ENCODE measurements at regions not wholly inside any gene's neighbourhood (a gene's known extent, or its start where the extent isn't known, plus 50 kb on each side); places are given as distances from the start of the nearest gene placed in this dataset.

GRCh38 chr9:7234144-7234543 is 476.4 kb downstream of the KDM4C start:
- intact Hi-C loops (cut with DNase I) = no loop called here
- 38% methylated on average over 5 of the region's 5 CpGs for WGBS (ENCODE audit: insufficient coverage, low coverage, low lambda C conversion rate, missing lambda C conversion rate)

GRCh38 chr9:7229571-7229970 is 471.8 kb downstream of the KDM4C start:
- no peak for DNase-seq
- Histone ChIP-seq H3K27ac (no peak overlapping the region), H3K36me3 (no peaks in the 10 kb centered on the region), H3K9me3 (no peaks in the 10 kb centered on the region), H3K27me3 (no peaks in the 10 kb centered on the region), H3K4me1 (no peaks in the 10 kb centered on the region), H3K4me3 (no peak overlapping the region)
- intact Hi-C loops (cut with DNase I) = no loop called here
- no peak for ATAC-seq
- TF ChIP-seq CTCF (IDR thresholded peaks at IDR 0.05) = no peak
- TF ChIP-seq POLR2A (IDR thresholded peaks at IDR 0.05) = no peak
- WGBS (ENCODE audit: insufficient coverage, low coverage, low lambda C conversion rate, missing lambda C conversion rate) = 75% methylated on average over 2 of the region's 2 CpGs

More at GRCh38 chr9:7234144-7234543, 476.4 kb downstream of the KDM4C start:
- Histone ChIP-seq H3K27ac (no peak overlapping the region), H3K27me3 (no peaks in the 10 kb centered on the region), H3K9me3 (no peaks in the 10 kb centered on the region), H3K36me3 (no peaks in the 10 kb centered on the region), H3K4me3 (no peak overlapping the region), H3K4me1 (no peaks in the 10 kb centered on the region)
- no peak for TF ChIP-seq POLR2A (IDR thresholded peaks at IDR 0.05)
- TF ChIP-seq CTCF (IDR thresholded peaks at IDR 0.05) = peak; percentile 19 to 49 (median 32)
- ATAC-seq (peak in 3 of 4 donors; percentile 47 to 67 (median 48)), DNase-seq (no peak)

GRCh38 chr9:7228726-7229125 is 471.0 kb downstream of the KDM4C start:
- Histone ChIP-seq H3K4me3 (no peak overlapping the region), H3K36me3 (no peaks in the 10 kb centered on the region), H3K4me1 (no peaks in the 10 kb centered on the region), H3K27ac (no peak overlapping the region), H3K27me3 (no peaks in the 10 kb centered on the region), H3K9me3 (no peaks in the 10 kb centered on the region)
- intact Hi-C loops (cut with DNase I) = no loop called here
- TF ChIP-seq CTCF (IDR thresholded peaks at IDR 0.05) = no peak
- ATAC-seq (no peak), DNase-seq (no peak)
- 79% methylated on average over 3 of the region's 4 CpGs for WGBS (ENCODE audit: insufficient coverage, low coverage, low lambda C conversion rate, missing lambda C conversion rate)

- ATAC-seq = no peak
- WGBS (ENCODE audit: insufficient coverage, low coverage, low lambda C conversion rate, missing lambda C conversion rate) = 55% methylated on average over 8 of the region's 8 CpGs
- Histone ChIP-seq H3K4me3 (no peak overlapping the region), H3K27ac (no peak overlapping the region), H3K27me3 (no peaks in the 10 kb centered on the region), H3K36me3 (no peaks in the 10 kb centered on the region), H3K4me1 (no peaks in the 10 kb centered on the region), H3K9me3 (no peaks in the 10 kb centered on the region)
- intact Hi-C loops (cut with DNase I) = no loop called here
- DNase-seq = no peak
- TF ChIP-seq CTCF (IDR thresholded peaks at IDR 0.05) (no peak), POLR2A (IDR thresholded peaks at IDR 0.05) (no peak)
These were observed 470.2 kb downstream of the KDM4C start for GRCh38 chr9:7227951-7228350.

- ATAC-seq = no peak
- intact Hi-C loops (cut with DNase I) = no loop called here
- no peaks in the 10 kb centered on the region for H3K4me1 ChIP-seq
- no peak overlapping the region for H3K27ac ChIP-seq
- WGBS (ENCODE audit: insufficient coverage, low coverage, low lambda C conversion rate, missing lambda C conversion rate) = 56% methylated on average over 7 of the region's 7 CpGs
- TF ChIP-seq POLR2A (IDR thresholded peaks at IDR 0.05) (no peak), CTCF (IDR thresholded peaks at IDR 0.05) (no peak)
- H3K27me3 ChIP-seq = no peaks in the 10 kb centered on the region
- H3K36me3 ChIP-seq = no peaks in the 10 kb centered on the region
- H3K9me3 ChIP-seq = no peaks in the 10 kb centered on the region
- H3K4me3 ChIP-seq = no peak overlapping the region
- DNase-seq = no peak
These were observed 468.4 kb downstream of the KDM4C start for GRCh38 chr9:7226007-7226640.

Measured in right lobe of liver (tissue), 6 donors.